IMR-90 (cell line): ENCODE measurements at regions not wholly inside any gene's neighbourhood (a gene's known extent, or its start where the extent isn't known, plus 50 kb on each side); places are given as distances from the start of the nearest gene placed in this dataset.

Experiments used
- ATAC-seq: fragments of 200-7000 bp; cut with Tn5 transposase; 2 replicates; pipeline ENCODE4 v1.9.1; 2020; ENCODE audit warnings: low read depth, mild to moderate bottlenecking, moderate library complexity
- BruUV-seq: library from RNA; stranded (reverse); fragments of 400-500 nt; replicated peaks from 2 replicates; lab custom pipeline; 2021; lab: Mats Ljungman, UMichigan
- CTCF ChIA-PET: fragments of 300-600 bp; formaldehyde crosslinking; extraction: SDS; loops from one replicate; lab custom pipeline; 2021; ENCODE audit warnings: antibody characterized with exemption; lab: Yijun Ruan, JAX
- POLR2A ChIA-PET: fragments of 300-600 bp; sonication (Branson Sonifier 250); formaldehyde crosslinking; loops from one replicate; lab custom pipeline; 2022; ENCODE audit warnings: antibody characterized with exemption; ENCODE audit not compliant: unreplicated experiment; lab: Charles Lee
- DNase-seq: peaks from one replicate; pipeline ENCODE4 v3.0.0; 2013
- H2AFZ ChIP-seq: replicated peaks from 2 replicates; pipeline ENCODE3; 2013; ENCODE audit warnings: low read length, mild to moderate bottlenecking; ENCODE audit not compliant: poor library complexity
- H2AK5ac ChIP-seq: 2 replicates; pipeline ENCODE4 v1.6.1; 2013; ENCODE audit warnings: low read depth, low read length, inconsistent platforms
- H2AK9ac ChIP-seq: replicated peaks from 2 replicates; pipeline ENCODE3; 2013; ENCODE audit warnings: mild to moderate bottlenecking, low read depth, low read length, moderate library complexity; ENCODE audit not compliant: poor library complexity
- H2BK120ac ChIP-seq: 2 replicates; pipeline ENCODE4 v1.6.1; 2013; ENCODE audit warnings: low read depth, low read length, inconsistent platforms
- H2BK15ac ChIP-seq: 3 replicates; pipeline ENCODE4 v1.6.1; 2013; ENCODE audit warnings: low read depth, low read length, inconsistent platforms
- H2BK20ac ChIP-seq: 2 replicates; pipeline ENCODE4 v1.6.1; 2013; ENCODE audit warnings: low read depth, mild to moderate bottlenecking, inconsistent platforms, low read length, moderate library complexity
- H2BK5ac ChIP-seq: 2 replicates; pipeline ENCODE4 v1.6.1; 2013; ENCODE audit warnings: mild to moderate bottlenecking, low read depth, low read length, inconsistent platforms; ENCODE audit not compliant: poor library complexity, severe bottlenecking
- H3K14ac ChIP-seq: replicated peaks from 2 replicates; pipeline ENCODE4 v1.6.1; 2013; ENCODE audit warnings: low read depth, low read length, inconsistent platforms
- H3K18ac ChIP-seq: 2 replicates; pipeline ENCODE4 v1.6.1; 2013; ENCODE audit warnings: low read depth, low read length, control low read depth
- H3K23ac ChIP-seq: 2 replicates; pipeline ENCODE4 v1.6.1; 2013; ENCODE audit warnings: low read depth, low read length, inconsistent platforms
- H3K27ac ChIP-seq: 2 replicates; pipeline ENCODE4 v1.5.1; 2013; ENCODE audit warnings: mild to moderate bottlenecking, control low read depth, low read length; ENCODE audit not compliant: insufficient read depth
- H3K27me3 ChIP-seq: 2 replicates; pipeline ENCODE4 v1.6.1; 2013; ENCODE audit warnings: low read length; ENCODE audit not compliant: control insufficient read depth, insufficient read depth
- H3K36me3 ChIP-seq: 2 replicates; pipeline ENCODE4 v1.6.1; 2013; ENCODE audit warnings: low read length, mixed read lengths; ENCODE audit not compliant: control insufficient read depth, insufficient read depth
- H3K4ac ChIP-seq: 2 replicates; pipeline ENCODE4 v1.6.1; 2013; ENCODE audit warnings: low read depth, low read length, inconsistent platforms
- H3K4me1 ChIP-seq: 2 replicates; pipeline ENCODE4 v1.6.1; 2013; ENCODE audit warnings: low read length, mixed read lengths; ENCODE audit not compliant: control insufficient read depth, insufficient read depth
- H3K4me2 ChIP-seq: 2 replicates; pipeline ENCODE4 v1.6.1; 2013; ENCODE audit warnings: low read depth, mild to moderate bottlenecking, control low read depth, low read length, moderate library complexity
- H3K4me3 ChIP-seq: 2 replicates; pipeline ENCODE4 v1.5.1; 2013; ENCODE audit warnings: low read depth, mild to moderate bottlenecking, control low read depth, low read length, moderate library complexity; ENCODE audit not compliant: insufficient read depth
- H3K56ac ChIP-seq: 2 replicates; pipeline ENCODE4 v1.6.1; 2013; ENCODE audit warnings: low read length, inconsistent platforms; ENCODE audit not compliant: insufficient read depth; ENCODE audit errors: extremely low read depth
- H3K79me1 ChIP-seq, 2 experiments: 2 replicates each; pipeline ENCODE4 v1.6.1; 2013; ENCODE audit warnings: low read length in 2 of 2, inconsistent platforms in 1 of 2, low read depth in 1 of 2
- H3K9ac ChIP-seq: 2 replicates; pipeline ENCODE4 v1.6.1; 2013; ENCODE audit warnings: low read depth, low read length, control low read depth
- H3K9me1 ChIP-seq: 2 replicates; pipeline ENCODE4 v1.6.1; 2013; ENCODE audit warnings: low read length, inconsistent platforms; ENCODE audit not compliant: insufficient read depth
- H3K9me3 ChIP-seq: 2 replicates; pipeline ENCODE4 v1.6.1; 2013; ENCODE audit warnings: low read length; ENCODE audit not compliant: control insufficient read depth, insufficient read depth
- H4K20me1 ChIP-seq: 2 replicates; pipeline ENCODE4 v1.6.1; 2013; ENCODE audit warnings: low read length, inconsistent platforms; ENCODE audit not compliant: insufficient read depth
- H4K5ac ChIP-seq: 2 replicates; pipeline ENCODE4 v1.6.1; 2013; ENCODE audit warnings: mild to moderate bottlenecking, low read depth, low read length, control low read depth
- H4K8ac ChIP-seq, 2 experiments: 2 replicates each; pipeline ENCODE4 v1.6.1; 2013; ENCODE audit warnings: low read depth in 2 of 2, low read length in 2 of 2, control low read depth in 1 of 2, inconsistent platforms in 1 of 2
- H4K91ac ChIP-seq: 2 replicates; pipeline ENCODE4 v1.6.1; 2013; ENCODE audit warnings: low read depth, low read length, inconsistent platforms; ENCODE audit not compliant: insufficient read depth
- BHLHE40 ChIP-seq: fragments of 150-350 bp; IDR thresholded peaks from 2 replicates; pipeline ENCODE4 v1.6.1; 2016; ENCODE audit warnings: mild to moderate bottlenecking, low read depth, low read length
- CEBPB ChIP-seq: IDR thresholded peaks from 2 replicates; pipeline ENCODE4 v1.6.1; 2012; ENCODE audit warnings: low read depth, low read length, improper control_type of control experiment
- CHD1 ChIP-seq: IDR thresholded peaks from 2 replicates; pipeline ENCODE4 v1.6.1; 2012; ENCODE audit warnings: low read depth, low read length, improper control_type of control experiment
- FOS ChIP-seq: fragments of 150-350 bp; IDR thresholded peaks from 2 replicates; pipeline ENCODE4 v1.6.1; 2016; ENCODE audit warnings: low read depth, low read length
- MAFK ChIP-seq: IDR thresholded peaks from 2 replicates; pipeline ENCODE4 v1.6.1; 2012; ENCODE audit warnings: low read depth, low read length, improper control_type of control experiment
- MAZ ChIP-seq: IDR thresholded peaks from 2 replicates; pipeline ENCODE4 v1.6.1; 2012; ENCODE audit warnings: low read depth, mild to moderate bottlenecking, low read length, improper control_type of control experiment, moderate library complexity, borderline replicate concordance
- MXI1 ChIP-seq: IDR thresholded peaks from 2 replicates; pipeline ENCODE4 v1.6.1; 2012; ENCODE audit warnings: low read depth, mild to moderate bottlenecking, low read length, moderate library complexity, borderline replicate concordance
- POLR2A ChIP-seq: IDR thresholded peaks from 2 replicates; pipeline ENCODE4 v1.6.1; 2012; ENCODE audit warnings: mild to moderate bottlenecking, low read depth, low read length
- RAD21 ChIP-seq: IDR thresholded peaks from 2 replicates; pipeline ENCODE4 v1.6.1; 2012; ENCODE audit warnings: low read length, improper control_type of control experiment
- RCOR1 ChIP-seq: IDR thresholded peaks from 2 replicates; pipeline ENCODE4 v1.6.1; 2012; ENCODE audit warnings: mild to moderate bottlenecking, low read length, improper control_type of control experiment; ENCODE audit not compliant: insufficient replicate concordance
- RFX5 ChIP-seq: IDR thresholded peaks from 2 replicates; pipeline ENCODE4 v1.8.0; 2012; ENCODE audit warnings: low read depth, mild to moderate bottlenecking, low read length, moderate library complexity
- WGBS, 2 experiments: methylation state at CpG; one replicate each; pipeline versions ENCODE4 v1.1.5 to v1.1.7; 2013; ENCODE audit warnings: missing lambda C conversion rate in 2 of 2; ENCODE audit not compliant: insufficient read length in 1 of 2; ENCODE audit errors: extremely low coverage in 2 of 2; 5-methylcytosine and 5-hydroxymethylcytosine counted together
- dilution Hi-C: fragments of 300-500 bp; cut with HindIII; formaldehyde crosslinking; loops from one replicate; pipeline ENCODE4 v1.14.3; 2018; ENCODE audit warnings: low sequenced_read_pairs; ENCODE audit not compliant: unreplicated experiment
- in situ Hi-C: fragments of 300-500 bp; cut with MboI; formaldehyde crosslinking; loops from 3 replicates; pipeline ENCODE4 v1.14.3; 2019; ENCODE audit warnings: low sequenced_read_pairs, inconsistent platforms, mixed read lengths
- intact Hi-C: fragments of 100-400 bp; cut with micrococcal nuclease; formaldehyde crosslinking; loops from 2 replicates; pipeline ENCODE4 v1.10.0; 2022
- TF ChIP-seq, protein P1 (sequence below): fragments of 150-350 bp; IDR thresholded peaks from 2 replicates; pipeline ENCODE4 v1.6.1; 2017; ENCODE audit warnings: mild to moderate bottlenecking, antibody characterized with exemption, low read length, low read depth
- TF ChIP-seq, protein P2 (sequence below): conservative IDR thresholded peaks from 2 replicates; pipeline ENCODE4 v1.5.1; 2012; ENCODE audit warnings: mild to moderate bottlenecking, low read depth, low read length, improper control_type of control experiment

DNA sequence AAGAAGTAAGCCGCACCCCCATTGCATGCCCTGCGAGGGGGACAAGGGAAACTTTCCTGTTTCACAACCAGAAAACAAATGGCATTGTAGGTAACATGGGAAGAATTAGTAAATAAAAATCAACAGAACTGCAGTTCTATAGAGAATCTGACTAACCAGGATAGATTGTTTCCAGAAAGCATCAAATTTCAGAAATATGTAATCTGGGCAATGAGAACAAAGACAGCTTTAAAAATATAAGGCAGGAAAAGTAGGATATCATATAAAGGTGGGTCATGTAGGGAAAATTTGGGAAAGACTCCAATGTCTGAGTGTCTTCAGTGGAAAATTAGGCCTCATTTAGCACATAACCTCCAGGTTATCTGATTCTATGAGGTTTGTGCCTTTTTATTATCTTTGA, 58.3 kb upstream of the RANBP6 start:
- no peak overlapping the region for H2BK20ac ChIP-seq
- no peaks in the 10 kb centered on the region; the same call in 1 of the 2 replicates for H3K27me3 ChIP-seq
- dilution Hi-C loops (no loop called here), in situ Hi-C loops (no loop called here), intact Hi-C loops (no loop called here)
- no peak overlapping the region for H2AK5ac ChIP-seq
- no peak overlapping the region for H3K4me2 ChIP-seq
- BruUV-seq = no TSS peak
- no peak overlapping the region for H3K56ac ChIP-seq
- H3K23ac ChIP-seq = no peak overlapping the region
- POLR2A ChIA-PET = no interaction called here
- DNase-seq = peak; percentile 7
- no peaks in the 10 kb centered on the region for H3K4me1 ChIP-seq
- ATAC-seq = no peak
- H2BK15ac ChIP-seq = no peak overlapping the region
- no peak overlapping the region for H4K8ac ChIP-seq
- no peak overlapping the region for H3K18ac ChIP-seq
- H2BK5ac ChIP-seq = no peak overlapping the region
- H3K9ac ChIP-seq = no peak overlapping the region
- no peak overlapping the region for H3K4ac ChIP-seq
- no peaks in the 10 kb centered on the region; the same call in 1 of the 2 replicates for H3K9me3 ChIP-seq
- TF ChIP-seq MAZ (no peak), MAFK (no peak), FOS (no peak), CHD1 (no peak), POLR2A (no peak), RFX5 (no peak), RAD21 (no peak), MXI1 (no peak), CEBPB (no peak), RCOR1 (no peak), BHLHE40 (no peak)
- TF ChIP-seq, protein P1, sequence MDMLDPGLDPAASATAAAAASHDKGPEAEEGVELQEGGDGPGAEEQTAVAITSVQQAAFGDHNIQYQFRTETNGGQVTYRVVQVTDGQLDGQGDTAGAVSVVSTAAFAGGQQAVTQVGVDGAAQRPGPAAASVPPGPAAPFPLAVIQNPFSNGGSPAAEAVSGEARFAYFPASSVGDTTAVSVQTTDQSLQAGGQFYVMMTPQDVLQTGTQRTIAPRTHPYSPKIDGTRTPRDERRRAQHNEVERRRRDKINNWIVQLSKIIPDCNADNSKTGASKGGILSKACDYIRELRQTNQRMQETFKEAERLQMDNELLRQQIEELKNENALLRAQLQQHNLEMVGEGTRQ = no peak
- TF ChIP-seq, protein P2, sequence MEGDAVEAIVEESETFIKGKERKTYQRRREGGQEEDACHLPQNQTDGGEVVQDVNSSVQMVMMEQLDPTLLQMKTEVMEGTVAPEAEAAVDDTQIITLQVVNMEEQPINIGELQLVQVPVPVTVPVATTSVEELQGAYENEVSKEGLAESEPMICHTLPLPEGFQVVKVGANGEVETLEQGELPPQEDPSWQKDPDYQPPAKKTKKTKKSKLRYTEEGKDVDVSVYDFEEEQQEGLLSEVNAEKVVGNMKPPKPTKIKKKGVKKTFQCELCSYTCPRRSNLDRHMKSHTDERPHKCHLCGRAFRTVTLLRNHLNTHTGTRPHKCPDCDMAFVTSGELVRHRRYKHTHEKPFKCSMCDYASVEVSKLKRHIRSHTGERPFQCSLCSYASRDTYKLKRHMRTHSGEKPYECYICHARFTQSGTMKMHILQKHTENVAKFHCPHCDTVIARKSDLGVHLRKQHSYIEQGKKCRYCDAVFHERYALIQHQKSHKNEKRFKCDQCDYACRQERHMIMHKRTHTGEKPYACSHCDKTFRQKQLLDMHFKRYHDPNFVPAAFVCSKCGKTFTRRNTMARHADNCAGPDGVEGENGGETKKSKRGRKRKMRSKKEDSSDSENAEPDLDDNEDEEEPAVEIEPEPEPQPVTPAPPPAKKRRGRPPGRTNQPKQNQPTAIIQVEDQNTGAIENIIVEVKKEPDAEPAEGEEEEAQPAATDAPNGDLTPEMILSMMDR = no peak
- H3K9me1 ChIP-seq = no peaks in the 10 kb centered on the region
- no peak overlapping the region for H4K5ac ChIP-seq
- H4K20me1 ChIP-seq = no peaks in the 10 kb centered on the region
- H3K14ac ChIP-seq = no peak overlapping the region
- no peak overlapping the region for H3K27ac ChIP-seq
- no peak overlapping the region for H2AFZ ChIP-seq
- H3K79me1 ChIP-seq = no peaks in the 10 kb centered on the region
- no CpG with 5 or more reads among the region's 2 CpGs for WGBS, 2 experiments
- no peaks in the 10 kb centered on the region for H3K36me3 ChIP-seq
- no peak overlapping the region for H2AK9ac ChIP-seq
- H4K91ac ChIP-seq = no peak overlapping the region
- CTCF ChIA-PET = no interaction called here
- no peak overlapping the region for H3K4me3 ChIP-seq
- H2BK120ac ChIP-seq = no peak overlapping the region
